Cardiac fibroblast (primary cell): ENCODE measurements at regions not wholly inside any gene's neighbourhood (a gene's known extent, or its start where the extent isn't known, plus 50 kb on each side); places are given as distances from the start of the nearest gene placed in this dataset.

Experiments
- DNase-seq, 2 donors: peaks; one replicate each; pipeline versions ENCODE4 v3.0.0 to v3.0.0-alpha.2; 2010; ENCODE audit warnings: low read depth in 2 of 2
- H3K4me3 ChIP-seq, 2 donors: replicated peaks in 1 of 2; 1 replicate in 1 of 2; 2 replicates in 1 of 2; pipeline ENCODE4 v1.5.1; 2011; ENCODE audit warnings: low read depth in 2 of 2, low read length in 2 of 2, mild to moderate bottlenecking in 2 of 2, moderate library complexity in 1 of 2
- TF ChIP-seq, protein P1 (sequence below): IDR thresholded peaks from one replicate; pipeline ENCODE4 v1.5.1; 2011; ENCODE audit warnings: low read depth, mild to moderate bottlenecking, low read length, inconsistent platforms

DNA sequence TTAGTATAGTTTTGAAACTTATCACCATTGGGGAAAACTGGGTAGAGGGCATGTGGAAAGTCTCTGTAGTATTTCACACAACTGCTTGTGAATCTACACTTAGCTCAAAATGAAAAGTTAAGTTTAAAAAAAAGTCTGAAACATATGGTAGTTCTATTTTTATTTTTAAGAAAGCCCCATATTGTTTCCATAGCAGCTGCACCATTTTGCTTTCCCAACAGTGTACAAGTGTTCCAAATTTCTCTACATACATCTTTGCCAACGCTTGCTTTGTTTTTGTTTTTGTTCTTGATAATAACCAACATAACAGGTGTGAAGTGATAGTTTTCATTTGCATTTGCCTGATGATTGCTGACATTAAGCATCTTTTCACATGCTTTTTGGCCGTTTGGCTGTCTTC is 445.2 kb downstream of the FAM181B start:
- TF ChIP-seq, protein P1, sequence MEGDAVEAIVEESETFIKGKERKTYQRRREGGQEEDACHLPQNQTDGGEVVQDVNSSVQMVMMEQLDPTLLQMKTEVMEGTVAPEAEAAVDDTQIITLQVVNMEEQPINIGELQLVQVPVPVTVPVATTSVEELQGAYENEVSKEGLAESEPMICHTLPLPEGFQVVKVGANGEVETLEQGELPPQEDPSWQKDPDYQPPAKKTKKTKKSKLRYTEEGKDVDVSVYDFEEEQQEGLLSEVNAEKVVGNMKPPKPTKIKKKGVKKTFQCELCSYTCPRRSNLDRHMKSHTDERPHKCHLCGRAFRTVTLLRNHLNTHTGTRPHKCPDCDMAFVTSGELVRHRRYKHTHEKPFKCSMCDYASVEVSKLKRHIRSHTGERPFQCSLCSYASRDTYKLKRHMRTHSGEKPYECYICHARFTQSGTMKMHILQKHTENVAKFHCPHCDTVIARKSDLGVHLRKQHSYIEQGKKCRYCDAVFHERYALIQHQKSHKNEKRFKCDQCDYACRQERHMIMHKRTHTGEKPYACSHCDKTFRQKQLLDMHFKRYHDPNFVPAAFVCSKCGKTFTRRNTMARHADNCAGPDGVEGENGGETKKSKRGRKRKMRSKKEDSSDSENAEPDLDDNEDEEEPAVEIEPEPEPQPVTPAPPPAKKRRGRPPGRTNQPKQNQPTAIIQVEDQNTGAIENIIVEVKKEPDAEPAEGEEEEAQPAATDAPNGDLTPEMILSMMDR, result no peak
- no peak overlapping the region for H3K4me3 ChIP-seq
- no peak for DNase-seq

- TF ChIP-seq, protein P1, result no peak
- DNase-seq, result no peak
- no peak overlapping the region for H3K4me3 ChIP-seq
Measured at GRCh38 chr11:82270870-82271269, 462.8 kb downstream of the FAM181B start.

- TF ChIP-seq, protein P1, result no peak
- DNase-seq, result no peak
- H3K4me3 ChIP-seq, result no peak overlapping the region
Measured at GRCh38 chr11:82268627-82269026, 465.0 kb downstream of the FAM181B start.

GRCh38 chr11:82267186-82267585 is 466.5 kb downstream of the FAM181B start:
- H3K4me3 ChIP-seq, result no peak overlapping the region
- TF ChIP-seq, protein P1, result no peak
- DNase-seq, result no peak

- H3K4me3 ChIP-seq, result no peak overlapping the region
- TF ChIP-seq, protein P1, result no peak
- no peak for DNase-seq
Measured at GRCh38 chr11:82261367-82261766, 472.3 kb downstream of the FAM181B start.

- no peak overlapping the region for H3K4me3 ChIP-seq
- DNase-seq, result no peak
- TF ChIP-seq, protein P1, result no peak
Measured at GRCh38 chr11:82250047-82250446, 483.6 kb downstream of the FAM181B start.

DNA sequence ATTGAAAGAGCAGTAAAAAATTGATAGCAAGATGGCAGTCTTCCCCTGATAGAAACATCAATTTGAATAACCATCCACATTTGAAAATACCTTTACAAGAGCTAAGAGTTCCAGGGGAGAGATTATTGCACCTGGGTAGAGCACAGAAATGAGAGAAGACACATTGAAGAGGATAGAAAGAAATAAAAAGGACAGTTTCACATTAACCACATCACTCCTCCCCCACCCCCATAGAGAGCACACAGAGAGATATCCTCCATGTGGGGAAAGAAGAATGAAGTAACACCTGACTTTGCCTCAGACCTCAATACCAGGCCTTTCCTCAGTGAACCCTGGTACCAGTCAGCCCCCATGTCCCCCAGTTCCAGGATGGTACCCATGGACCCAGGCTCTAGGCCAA is 486.7 kb downstream of the FAM181B start:
- no peak overlapping the region for H3K4me3 ChIP-seq
- TF ChIP-seq, protein P1, result no peak
- DNase-seq, result no peak
